NCI-H2227 treated with DMSO at 0.1 percent for 48 hours (cell line): ENCODE measurements at regions not wholly inside any gene's neighbourhood (a gene's known extent, or its start where the extent isn't known, plus 50 kb on each side); places are given as distances from the start of the nearest gene placed in this dataset.
"Not testable (repeated sequence)": the region's sequence is repeated elsewhere in the genome, so short reads cannot be mapped to it uniquely, and the experiment has no call there.

Experiments used
- DNase-seq: peaks from one replicate; lab custom pipeline; 2025; lab: John Stamatoyannopoulos, UW

DNA sequence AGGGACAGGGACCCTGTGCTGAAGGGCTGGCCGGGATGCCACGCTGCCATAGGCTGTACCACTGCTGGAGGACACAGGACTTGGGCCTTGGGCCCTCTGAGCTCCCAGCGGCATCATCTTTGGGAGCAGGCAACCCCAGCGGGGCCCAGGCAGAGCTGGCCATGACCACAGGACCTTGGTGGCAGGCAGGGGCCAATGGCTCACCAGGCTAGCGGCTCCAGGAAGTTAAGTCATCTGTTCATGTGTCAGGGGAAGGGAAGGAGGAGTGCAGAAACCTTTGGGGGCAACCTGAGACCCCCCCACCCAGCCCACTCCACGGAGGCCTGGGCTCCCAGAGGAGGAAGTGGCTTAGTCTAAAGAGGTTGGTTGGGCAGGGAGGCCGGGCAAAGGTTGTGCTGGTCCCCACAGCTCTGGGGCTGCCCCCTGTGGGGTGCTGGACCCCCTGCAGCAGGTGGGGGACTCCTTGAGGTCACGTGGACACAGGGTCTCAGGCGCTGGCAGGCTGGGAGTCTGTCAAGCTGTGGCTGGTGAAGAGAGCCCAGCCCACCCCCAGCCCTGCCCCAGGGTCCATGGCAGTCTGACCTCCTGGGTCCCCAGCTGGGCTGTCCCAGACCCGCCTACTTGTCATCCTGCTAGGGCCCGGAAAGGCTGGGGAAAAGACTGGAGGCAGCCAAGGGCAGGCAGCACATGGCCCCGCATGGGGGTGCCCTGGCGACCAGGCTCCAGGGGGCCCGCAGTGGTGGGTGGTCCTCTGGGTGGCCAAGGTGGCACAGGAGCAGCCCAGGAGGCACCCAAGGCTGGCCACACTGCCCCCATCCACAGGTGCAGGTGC lies 184.3 kb downstream of the IGLL1 start:
- DNase-seq: no peak

DNA sequence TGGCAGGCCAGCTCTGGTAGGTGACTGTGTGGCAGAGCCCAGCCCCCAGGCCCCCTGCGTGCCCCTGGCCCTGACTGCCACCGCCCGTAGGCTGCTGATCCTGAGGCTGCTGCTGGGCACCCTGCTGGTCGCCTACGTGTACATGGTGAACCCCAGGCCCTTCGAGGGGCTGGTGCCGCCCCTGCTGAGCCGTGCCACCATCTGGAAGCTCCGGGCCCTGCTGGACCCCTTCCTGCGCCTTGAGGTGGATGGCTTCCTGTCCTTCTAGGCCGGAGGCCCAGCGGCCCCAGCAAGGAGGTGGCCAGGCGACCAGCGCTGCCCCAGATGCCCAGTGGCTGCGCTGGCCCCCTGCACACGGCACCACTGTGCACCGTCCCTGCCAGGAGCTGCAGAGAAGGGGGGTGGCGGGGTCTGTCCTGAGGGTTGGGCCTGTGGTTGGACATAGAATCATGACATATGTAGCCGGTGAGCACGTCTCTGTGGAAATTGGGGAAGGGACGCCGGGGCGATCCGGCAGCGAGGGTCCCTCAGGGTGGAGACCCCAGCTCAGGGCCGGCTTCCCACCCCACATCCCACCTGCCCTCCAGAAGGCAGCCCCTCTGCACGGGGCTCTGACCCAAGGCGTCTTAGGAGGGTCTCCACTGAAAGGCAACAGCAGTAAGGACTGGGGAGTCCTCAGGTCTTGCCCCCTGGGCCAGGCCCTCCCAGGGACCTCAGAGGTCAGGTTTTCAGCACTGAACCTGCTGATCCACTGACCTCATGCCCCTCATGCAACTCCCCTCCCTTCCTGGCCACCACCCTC lies 185.4 kb downstream of the IGLL1 start:
- no peak for DNase-seq

DNA sequence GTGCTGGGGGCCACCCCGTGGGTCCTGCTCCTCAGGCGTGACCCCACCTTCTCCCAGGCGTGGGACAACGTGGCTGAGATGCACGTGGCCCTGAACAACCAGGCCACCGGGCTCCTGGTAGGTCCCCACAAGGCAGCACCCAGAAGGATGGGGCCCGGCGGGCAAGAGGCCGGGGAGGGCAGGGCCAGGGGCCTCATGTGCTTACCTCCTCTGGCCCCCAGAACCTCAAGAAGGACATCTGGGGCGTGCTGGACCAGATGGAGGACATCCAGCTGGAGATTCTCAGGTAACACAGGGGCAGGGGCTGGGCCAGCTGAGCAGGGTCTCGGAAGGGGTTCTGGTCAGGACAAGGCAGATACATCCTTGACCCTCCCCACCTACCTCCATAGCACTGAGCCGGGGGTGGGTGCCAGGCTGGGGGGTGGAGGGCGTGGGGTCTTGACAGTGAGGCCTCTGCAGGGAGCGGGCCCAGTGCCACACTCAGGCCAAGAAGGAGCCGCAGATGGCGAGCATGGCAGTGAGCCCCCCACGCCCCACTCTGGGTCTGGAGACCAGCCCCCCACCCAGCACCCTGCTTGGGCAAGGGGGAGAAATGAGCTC lies 186.3 kb downstream of the IGLL1 start:
- no peak for DNase-seq

GRCh38 chr22:23393199-23393598 lies 186.9 kb downstream of the IGLL1 start:
- DNase-seq: not testable (repeated sequence)

DNA sequence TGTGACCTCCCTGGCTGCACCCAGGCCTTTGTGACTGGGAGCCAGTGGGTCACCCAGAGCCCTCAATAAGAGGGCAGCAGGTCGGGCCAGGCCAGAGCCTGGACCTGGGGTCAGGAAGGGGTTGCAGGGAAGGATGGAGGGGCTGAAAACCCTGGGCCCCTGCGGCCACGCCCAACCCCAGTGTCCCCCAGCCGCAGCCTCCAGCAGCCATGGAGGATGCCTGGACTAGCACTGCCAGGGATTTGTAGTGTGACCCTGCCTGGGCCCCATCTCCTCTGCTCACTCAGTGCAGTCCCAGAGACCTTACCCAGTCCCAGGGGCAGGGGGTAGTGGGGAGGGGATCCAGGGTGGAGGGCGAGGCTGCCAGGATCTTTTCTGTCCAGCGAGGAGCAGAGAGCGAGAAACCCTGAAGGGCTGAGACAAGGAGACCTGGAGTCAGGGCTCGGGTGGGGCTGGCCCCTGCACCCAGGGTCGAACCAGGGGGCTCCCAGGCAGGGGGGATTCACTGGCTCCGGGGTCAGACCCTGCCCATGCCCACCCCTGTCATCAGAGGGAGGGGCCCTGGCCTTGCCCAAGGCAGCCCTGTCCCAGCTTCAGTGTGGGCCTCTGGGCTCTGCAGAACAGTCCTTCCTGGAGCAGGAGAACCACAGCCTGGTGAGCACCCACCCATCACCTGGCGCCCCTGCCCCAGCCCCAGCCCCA lies 187.5 kb downstream of the IGLL1 start:
- no peak for DNase-seq

- DNase-seq: no peak
These were observed 189.1 kb downstream of the IGLL1 start for GRCh38 chr22:23391022-23391421.

DNA sequence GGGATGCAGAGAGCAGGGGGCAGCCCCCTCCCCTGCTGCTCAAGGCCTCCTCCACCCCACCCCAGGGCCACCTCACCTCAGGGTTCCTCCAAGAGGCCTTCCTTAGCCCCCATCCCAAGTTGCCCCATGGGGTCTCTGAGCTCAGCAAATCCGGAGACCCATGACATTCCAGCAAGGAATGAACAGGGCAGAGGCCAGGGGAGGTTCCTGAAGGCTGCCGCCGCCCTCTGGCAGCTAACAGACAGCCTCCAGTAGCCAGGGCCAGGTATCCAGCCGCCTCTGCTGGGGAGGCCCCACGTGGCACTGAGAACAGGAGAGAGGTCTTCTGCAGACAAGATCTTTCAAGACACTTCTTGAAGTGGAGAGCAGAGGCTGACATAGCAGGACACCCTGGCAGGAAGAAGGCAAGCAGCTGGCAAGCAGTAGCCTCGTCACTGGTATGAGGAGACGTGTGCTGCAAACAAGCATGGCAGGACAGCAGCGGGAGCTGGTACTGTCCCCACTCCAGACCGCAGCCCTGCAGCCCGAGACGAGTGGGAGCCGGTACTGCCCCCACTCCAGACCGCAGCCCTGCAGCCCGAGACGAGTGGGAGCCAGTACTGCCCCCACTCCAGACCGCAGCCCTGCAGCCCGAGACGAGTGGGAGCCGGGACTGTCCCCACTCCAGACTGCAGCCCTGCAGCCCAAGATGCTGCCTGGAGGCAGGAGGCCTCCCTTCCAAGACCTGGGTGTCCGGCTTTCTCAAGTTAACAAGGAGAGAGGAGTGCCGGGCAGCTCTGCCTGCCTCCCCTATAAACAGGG lies 190.6 kb downstream of the IGLL1 start:
- DNase-seq: no peak

- no peak for DNase-seq
These were observed 191.6 kb downstream of the IGLL1 start for GRCh38 chr22:23388517-23388890.

DNA sequence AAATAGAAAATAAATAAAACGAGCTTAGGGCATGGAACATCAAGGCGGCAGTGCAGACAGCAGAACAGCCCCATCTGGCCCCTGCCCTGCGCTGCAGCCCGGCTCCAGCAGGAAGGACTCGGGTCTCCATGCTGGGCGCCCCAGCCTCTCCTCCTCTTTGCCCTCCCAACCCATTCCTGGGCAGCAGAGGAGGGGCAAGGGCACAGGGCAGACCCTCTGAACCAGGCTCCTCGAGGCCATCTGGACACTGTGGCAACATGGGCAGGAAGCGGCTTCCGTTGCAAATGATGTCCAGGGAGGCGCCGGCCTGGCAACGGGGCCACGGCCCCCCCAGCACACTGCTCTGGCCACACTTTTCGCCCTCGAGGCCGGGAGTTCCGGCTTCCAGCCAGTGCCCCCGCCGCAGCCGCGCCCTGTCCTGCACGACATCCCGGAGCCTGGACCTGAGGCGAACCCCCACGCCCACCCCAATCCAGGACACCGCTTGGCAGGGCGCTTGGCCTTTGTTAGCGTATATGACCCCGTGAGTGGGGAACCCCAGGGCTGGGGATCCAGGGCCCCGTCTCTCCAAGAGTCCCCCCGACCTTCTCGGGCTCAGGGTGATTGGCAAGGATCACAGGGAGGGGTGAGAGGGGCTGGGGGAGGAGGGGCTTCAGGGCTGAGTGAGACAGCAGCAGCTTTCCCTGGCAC lies 192.1 kb downstream of the IGLL1 start:
- DNase-seq: no peak

DNA sequence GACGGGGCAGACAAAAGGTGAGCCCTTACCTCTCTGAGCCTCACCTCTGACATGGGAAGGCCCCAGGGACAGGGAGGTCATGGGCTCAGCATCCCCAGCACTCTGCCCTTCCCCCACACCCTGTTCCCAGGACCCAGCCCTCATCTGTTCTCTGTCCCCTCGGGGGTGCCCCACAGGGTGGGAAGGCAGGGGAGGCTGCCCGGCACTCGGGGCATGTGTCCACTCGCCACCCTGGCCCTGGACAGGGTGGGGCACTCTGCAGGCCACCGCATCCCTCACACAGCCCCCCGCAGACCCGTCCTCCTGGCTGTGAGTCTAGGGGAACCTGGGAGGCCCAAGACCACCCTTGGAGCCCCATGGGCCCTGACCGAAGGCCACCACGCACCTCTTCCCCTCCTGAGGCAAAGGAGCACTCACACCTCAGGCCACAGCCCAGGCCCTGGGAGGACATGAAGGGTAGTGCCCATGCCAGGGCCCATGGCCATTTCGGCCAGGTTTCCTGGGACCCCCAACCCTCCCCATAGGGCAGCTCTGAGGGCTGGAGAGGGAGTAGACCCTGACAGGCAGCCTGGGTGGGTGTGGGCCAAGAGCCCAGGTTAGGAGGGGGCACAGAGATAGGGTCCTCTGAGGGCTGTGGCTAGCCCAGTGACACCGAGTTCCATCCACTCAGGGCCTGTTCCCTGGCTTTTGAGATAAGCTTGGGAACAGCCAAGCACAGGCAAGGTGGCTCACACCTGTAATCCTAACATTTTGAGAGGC lies 193.1 kb downstream of the IGLL1 start:
- DNase-seq: no peak

- DNase-seq: peak; percentile 65
These were observed 194.1 kb downstream of the IGLL1 start for GRCh38 chr22:23385678-23386631.

DNA sequence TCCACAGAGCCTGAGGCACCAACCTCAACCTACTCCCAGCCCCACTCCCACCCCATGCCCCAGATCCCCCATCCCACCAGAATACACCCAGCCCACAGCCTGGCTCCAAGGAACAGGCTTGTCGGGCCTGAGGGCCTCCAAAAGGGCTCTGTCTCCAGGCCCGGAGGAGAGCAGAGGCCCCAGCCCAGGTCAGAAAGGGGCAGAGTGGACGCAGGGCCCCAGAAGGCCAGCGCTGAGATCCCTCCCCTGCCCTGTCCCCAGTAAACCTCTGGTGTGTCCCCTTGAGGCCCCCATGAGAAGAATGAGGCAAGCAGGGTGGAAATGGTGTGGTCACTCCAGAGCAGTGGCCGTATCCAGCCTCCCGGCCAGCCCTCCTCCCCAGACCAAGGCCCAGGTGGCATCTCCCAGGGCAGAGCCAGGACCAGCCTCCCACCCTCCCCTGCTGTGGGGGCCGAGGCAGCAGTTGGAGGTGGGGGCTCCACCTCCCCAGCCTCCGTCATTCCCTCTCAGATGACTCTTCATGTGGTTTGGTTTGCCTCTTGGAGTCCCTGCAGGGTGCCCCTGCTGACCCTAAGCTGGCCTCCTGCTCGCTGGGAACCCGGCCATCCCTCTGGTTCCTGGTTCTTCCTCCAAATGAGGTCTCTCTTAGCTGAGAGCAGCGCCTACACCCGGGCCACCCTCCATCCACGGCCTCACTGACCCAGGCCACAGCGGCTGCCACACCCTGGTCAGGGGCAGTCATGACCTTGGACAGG lies 195.0 kb downstream of the IGLL1 start:
- DNase-seq: no peak

DNA sequence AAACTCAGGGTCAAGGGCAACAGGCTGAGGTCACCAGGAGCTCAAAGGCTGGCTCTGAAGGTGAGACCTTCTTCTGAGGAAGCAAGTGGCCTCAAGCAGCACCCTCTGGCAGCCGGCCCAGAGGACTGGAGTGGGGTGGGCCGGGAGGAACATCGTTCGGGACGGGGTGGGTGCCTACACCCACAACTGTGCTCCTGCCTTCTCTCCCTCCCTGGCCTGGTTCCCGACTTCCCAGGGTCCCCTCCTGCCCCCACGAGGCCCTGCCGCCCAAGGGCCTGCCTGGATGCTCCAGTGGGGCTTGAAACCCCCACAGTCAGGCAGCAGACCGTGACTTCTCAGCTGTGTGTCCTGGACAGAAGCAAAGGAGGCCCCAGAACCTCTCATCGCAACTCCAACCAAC lies 195.7 kb downstream of the IGLL1 start:
- DNase-seq: no peak

DNA sequence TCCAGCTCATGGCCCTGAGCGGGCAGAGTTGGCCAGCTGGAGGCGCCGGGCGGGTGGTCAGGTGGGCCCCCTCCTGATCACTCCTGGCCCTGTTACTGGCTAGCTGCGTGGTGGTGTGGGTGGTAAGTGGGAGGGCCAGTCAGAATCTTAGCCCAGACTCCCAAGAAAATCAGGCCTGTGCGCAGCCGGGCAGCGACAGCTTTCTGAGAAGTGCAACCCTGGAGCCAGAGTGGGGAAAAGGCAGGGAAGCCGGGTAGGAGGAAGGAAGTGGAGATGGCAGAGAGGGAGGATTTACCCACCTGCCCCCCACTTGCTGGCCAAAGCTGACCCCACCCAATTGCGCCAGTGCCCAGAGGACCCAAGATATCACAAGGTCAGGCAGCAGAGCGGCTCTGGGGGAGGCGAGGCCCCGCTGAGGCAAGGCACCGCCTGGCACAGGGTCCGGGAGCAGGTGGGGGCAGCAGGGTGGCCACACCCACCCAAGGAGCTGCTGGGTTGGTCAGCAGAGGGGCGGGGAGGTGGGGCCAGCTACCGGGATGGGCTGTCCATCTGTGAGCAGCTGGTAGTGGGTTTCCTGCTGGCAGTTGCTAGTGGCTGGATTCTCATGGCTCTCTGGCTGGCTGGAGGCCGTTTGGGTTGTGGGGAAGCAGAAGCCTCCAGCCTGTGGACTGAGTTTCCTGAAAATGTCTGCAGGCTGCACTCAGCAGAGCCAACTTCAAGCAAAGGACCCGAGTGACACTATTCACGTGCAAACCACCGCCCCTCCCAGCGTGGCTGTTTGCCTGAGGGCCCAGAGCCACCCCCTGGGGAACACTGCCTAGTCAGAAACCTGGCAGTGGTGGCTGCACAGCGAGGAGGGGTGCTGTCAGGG lies 196.4 kb downstream of the IGLL1 start:
- peak; percentile 36 for DNase-seq

DNA sequence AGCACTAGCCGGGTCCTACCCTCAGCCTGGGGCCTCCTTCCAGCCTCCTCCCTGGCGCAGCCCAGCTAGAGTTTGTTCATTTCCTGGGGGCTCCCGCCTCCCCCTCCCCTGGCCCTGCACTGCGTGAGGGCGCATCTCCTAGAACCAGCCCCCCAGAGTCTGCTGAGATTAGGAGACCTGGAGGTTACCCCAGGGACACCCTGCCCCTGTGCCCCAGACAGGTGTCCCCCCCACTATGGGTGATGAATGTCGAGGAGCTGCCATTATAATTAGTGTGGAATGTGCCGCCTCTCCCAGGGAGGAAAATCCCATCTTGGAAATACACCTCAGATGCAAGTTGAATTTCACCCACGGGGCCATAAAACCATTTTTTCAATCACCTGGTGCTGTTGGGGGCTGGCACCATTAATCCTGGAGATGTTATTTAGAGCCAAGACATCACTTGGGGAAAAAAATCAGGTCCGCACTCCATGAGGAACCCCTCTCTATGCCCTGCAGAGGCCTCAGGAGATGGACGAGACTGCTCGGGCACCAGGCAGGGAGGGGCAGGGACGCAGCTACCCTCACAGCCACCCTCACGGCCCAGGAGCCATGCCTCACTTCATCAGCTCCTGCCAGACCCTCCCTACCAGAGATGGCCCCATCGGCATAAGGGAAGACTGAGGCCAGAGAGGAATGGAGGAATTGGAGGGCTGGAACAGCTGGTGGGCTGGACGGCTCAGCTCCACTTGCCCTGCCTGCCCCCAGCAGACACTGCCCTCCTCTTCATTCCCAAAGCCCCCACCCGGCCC lies 197.5 kb downstream of the IGLL1 start:
- no peak for DNase-seq

DNA sequence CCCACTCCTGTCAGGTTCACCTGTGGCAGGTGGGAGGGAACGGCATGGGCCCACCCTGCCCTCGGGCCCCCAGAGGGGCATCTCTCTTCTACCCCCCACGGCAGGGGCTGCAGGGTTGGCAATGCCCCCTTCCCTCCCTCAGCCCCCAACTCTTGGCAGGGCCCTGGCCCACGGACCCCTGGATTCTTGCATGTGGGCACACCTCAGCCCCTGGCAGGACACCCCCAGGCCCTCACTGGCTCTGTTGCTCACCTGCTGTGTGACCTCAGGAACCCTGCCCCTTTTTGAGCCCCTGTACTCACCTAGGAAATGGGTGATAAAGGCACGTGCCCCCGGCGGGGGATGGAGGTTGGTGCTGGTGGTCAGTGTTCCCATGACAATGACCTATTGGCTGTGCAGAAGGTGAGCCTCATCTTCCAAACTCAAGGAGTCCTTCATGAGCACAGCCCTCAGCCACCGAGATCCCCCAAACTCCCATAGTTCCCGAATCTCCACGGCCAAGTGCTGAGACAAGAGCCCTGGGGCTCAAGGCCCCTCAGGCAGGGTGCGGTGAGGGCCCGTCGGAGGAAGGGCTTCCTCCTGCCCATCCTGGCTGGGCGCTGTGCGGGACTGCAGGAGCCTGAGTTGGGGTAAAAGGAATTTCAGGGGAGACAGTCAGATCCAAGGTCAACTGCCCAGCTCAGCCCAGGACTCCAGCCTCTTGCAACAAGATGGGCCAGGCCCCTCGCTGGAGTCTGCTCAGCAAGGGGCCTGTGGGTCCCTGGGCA lies 198.2 kb downstream of the IGLL1 start:
- no peak for DNase-seq
